Thoracic aorta (tissue), 2 donors: ENCODE measurements at regions not wholly inside any gene's neighbourhood (a gene's known extent, or its start where the extent isn't known, plus 50 kb on each side); places are given as distances from the start of the nearest gene placed in this dataset.

Experiments
- ATAC-seq: fragments of 150-250 bp; one replicate; pipeline ENCODE4 v1.8.0; 2017; ENCODE audit warnings: low read depth; ENCODE audit not compliant: insufficient number of reproducible peaks, low FRiP score
- DNase-seq: peaks from one replicate; pipeline ENCODE4 v3.0.0-alpha.2; 2020; ENCODE audit warnings: low spot score
- H3K27ac ChIP-seq, 2 donors: fragments of 200-600 bp; sonication (generic); 1 replicate in 1 of 2; 2 replicates in 1 of 2; pipeline ENCODE4 v1.5.1; 2016; ENCODE audit warnings: mild to moderate bottlenecking in 2 of 2, moderate library complexity in 2 of 2
- H3K27me3 ChIP-seq: fragments of 200-600 bp; sonication (generic); replicated peaks from 2 replicates; pipeline ENCODE4 v1.6.0; 2016; ENCODE audit warnings: mild to moderate bottlenecking; ENCODE audit not compliant: insufficient read depth
- H3K36me3 ChIP-seq: fragments of 200-600 bp; sonication (generic); one replicate; pipeline ENCODE4 v1.5.1; 2016
- H3K4me1 ChIP-seq, 2 donors: fragments of 200-600 bp; sonication (generic); 1 replicate in 1 of 2; 2 replicates in 1 of 2; pipeline versions ENCODE4 v1.5.1 to v1.6.0; 2016; ENCODE audit warnings: low read depth in 2 of 2, mild to moderate bottlenecking in 1 of 2; ENCODE audit not compliant: control insufficient read depth in 1 of 2
- H3K4me3 ChIP-seq: fragments of 200-600 bp; sonication (generic); 2 replicates; pipeline ENCODE4 v1.5.1; 2016; ENCODE audit warnings: mild to moderate bottlenecking
- H3K9me3 ChIP-seq: fragments of 200-600 bp; sonication (generic); 2 replicates; pipeline ENCODE4 v1.5.1; 2016
- CTCF ChIP-seq: fragments of 200-600 bp; sonication (generic); IDR thresholded peaks from one replicate; pipeline ENCODE4 v1.5.1; 2019; ENCODE audit warnings: antibody characterized with exemption

- no peak for ATAC-seq
- H3K36me3 ChIP-seq, result no peaks in the 10 kb centered on the region
- no peak overlapping the region for H3K4me3 ChIP-seq
- TF ChIP-seq CTCF, result no peak
- DNase-seq, result no peak
- no peaks in the 10 kb centered on the region for H3K4me1 ChIP-seq
- H3K9me3 ChIP-seq, result no peaks in the 10 kb centered on the region
- H3K27ac ChIP-seq, result no peak overlapping the region
- H3K27me3 ChIP-seq, result no peaks in the 10 kb centered on the region
These were observed 266.9 kb upstream of the SLCO3A1 start for GRCh38 chr15:91586560-91586959.

- ATAC-seq, result no peak
- TF ChIP-seq CTCF, result no peak
These were observed 264.1 kb upstream of the SLCO3A1 start for GRCh38 chr15:91589360-91589759.

GRCh38 chr15:91592567-91592966, 260.9 kb upstream of the SLCO3A1 start:
- no peak for TF ChIP-seq CTCF
- H3K9me3 ChIP-seq, result no peaks in the 10 kb centered on the region
- no peak overlapping the region for H3K4me3 ChIP-seq
- no peaks in the 10 kb centered on the region for H3K36me3 ChIP-seq
- ATAC-seq (no peak), DNase-seq (no peak)
- no peak overlapping the region for H3K27ac ChIP-seq
- no peaks in the 10 kb centered on the region for H3K27me3 ChIP-seq
- H3K4me1 ChIP-seq, result no peaks in the 10 kb centered on the region

More at GRCh38 chr15:91589360-91589759, 264.1 kb upstream of the SLCO3A1 start:
- no peak overlapping the region for H3K27ac ChIP-seq
- H3K4me3 ChIP-seq, result no peak overlapping the region
- no peaks in the 10 kb centered on the region for H3K4me1 ChIP-seq
- no peaks in the 10 kb centered on the region for H3K36me3 ChIP-seq
- no peaks in the 10 kb centered on the region for H3K27me3 ChIP-seq
- H3K9me3 ChIP-seq, result no peaks in the 10 kb centered on the region
- DNase-seq, result no peak

GRCh38 chr15:91593067-91593466, 260.4 kb upstream of the SLCO3A1 start:
- DNase-seq, result no peak
- Histone ChIP-seq H3K27me3 (no peaks in the 10 kb centered on the region), H3K4me1 (no peaks in the 10 kb centered on the region), H3K36me3 (no peaks in the 10 kb centered on the region), H3K4me3 (no peak overlapping the region), H3K9me3 (no peaks in the 10 kb centered on the region), H3K27ac (no peak overlapping the region)
- ATAC-seq, result no peak
- TF ChIP-seq CTCF, result no peak

- no peak overlapping the region for H3K4me3 ChIP-seq
- DNase-seq (no peak), ATAC-seq (no peak)
- H3K27me3 ChIP-seq, result no peaks in the 10 kb centered on the region
- no peaks in the 10 kb centered on the region for H3K4me1 ChIP-seq
- no peak for TF ChIP-seq CTCF
- H3K36me3 ChIP-seq, result no peaks in the 10 kb centered on the region
- no peak overlapping the region for H3K27ac ChIP-seq
- H3K9me3 ChIP-seq, result no peaks in the 10 kb centered on the region
These were observed 259.9 kb upstream of the SLCO3A1 start for GRCh38 chr15:91593653-91594052.
